Activated CD4-positive, alpha-beta T cell treated with anti-CD3 and anti-CD28 coated beads for 36 hours (primary cell): ENCODE measurements at regions not wholly inside any gene's neighbourhood (a gene's known extent, or its start where the extent isn't known, plus 50 kb on each side); places are given as distances from the start of the nearest gene placed in this dataset.
A peak's percentile ranks its signal among the peaks of the same experiment; 100 is the strongest.
"Not testable (repeated sequence)": the region's sequence is repeated elsewhere in the genome, so short reads cannot be mapped to it uniquely, and the experiment has no call there.

ENCODE experiments used
- ATAC-seq: fragments of 200-7000 bp; cut with Tn5 transposase; one replicate; pipeline ENCODE4 v1.10.0; 2021; ENCODE audit warnings: mild to moderate bottlenecking, moderate library complexity
- CTCF ChIA-PET: fragments of 350-600 bp; sonication (Branson Sonifier 250); formaldehyde crosslinking; loops from one replicate; lab custom pipeline; 2021; ENCODE audit warnings: antibody characterized with exemption; lab: Charles Lee
- POLR2A ChIA-PET: fragments of 350-600 bp; sonication (Branson Sonifier 250); formaldehyde crosslinking; loops from one replicate; lab custom pipeline; 2021; ENCODE audit warnings: antibody characterized with exemption, inconsistent platforms; lab: Charles Lee
- DNase-seq: peaks from one replicate; pipeline ENCODE4 v3.0.0-alpha.2; 2020
- H3K27ac Mint-ChIP-seq: one replicate; pipeline ENCODE4 v1.8.0; 2021; ENCODE audit warnings: mixed read lengths
- H3K27me3 Mint-ChIP-seq: one replicate; pipeline ENCODE4 v1.8.0; 2021; ENCODE audit warnings: mixed read lengths
- H3K36me3 Mint-ChIP-seq: one replicate; pipeline ENCODE4 v1.8.0; 2021; ENCODE audit warnings: low read depth, mixed read lengths
- H3K4me1 Mint-ChIP-seq: one replicate; pipeline ENCODE4 v1.8.0; 2021; ENCODE audit warnings: mixed read lengths
- H3K4me3 Mint-ChIP-seq: one replicate; pipeline ENCODE4 v1.8.0; 2021; ENCODE audit warnings: mild to moderate bottlenecking, moderate library complexity, mixed read lengths
- H3K9me3 Mint-ChIP-seq: one replicate; pipeline ENCODE4 v1.8.0; 2021; ENCODE audit warnings: low read depth, mixed read lengths
- intact Hi-C, 2 experiments: fragments of 100-400 bp; cut with DNase I in 1 of 2; cut with micrococcal nuclease in 1 of 2; formaldehyde crosslinking; loops; one replicate each; pipeline versions ENCODE4 v1.14.2 to v1.15.1; 2022 to 2024; cut with DNase I, micrococcal nuclease

DNA sequence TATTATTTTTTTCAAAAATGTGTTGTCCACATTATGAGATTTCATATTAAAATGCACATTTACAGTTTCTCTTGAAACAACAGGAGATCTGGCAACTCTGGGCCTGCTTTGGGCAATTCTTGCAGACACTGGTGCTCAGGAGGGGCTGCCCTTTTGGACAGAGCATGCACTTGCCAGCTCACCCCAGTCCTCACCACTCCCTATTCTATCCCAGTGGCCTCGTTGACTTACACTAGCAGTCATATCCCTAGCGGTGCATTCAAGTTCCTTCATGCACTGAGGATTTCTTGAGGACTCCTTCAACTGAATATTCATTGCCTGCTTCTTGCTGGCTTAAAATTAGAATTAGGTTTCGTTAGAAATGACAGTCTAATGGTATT, 87.9 kb upstream of the FHL2 start:
- intact Hi-C loops = no loop called here
- H3K4me1 Mint-ChIP-seq = no peaks in the 10 kb centered on the region
- H3K27ac Mint-ChIP-seq = no peak overlapping the region
- POLR2A ChIA-PET = no interaction called here
- H3K4me3 Mint-ChIP-seq = no peak overlapping the region
- no peaks in the 10 kb centered on the region for H3K36me3 Mint-ChIP-seq
- DNase-seq = no peak
- ATAC-seq = no peak
- no peaks in the 10 kb centered on the region for H3K9me3 Mint-ChIP-seq
- no peaks in the 10 kb centered on the region for H3K27me3 Mint-ChIP-seq
- CTCF ChIA-PET = no interaction called here

DNA sequence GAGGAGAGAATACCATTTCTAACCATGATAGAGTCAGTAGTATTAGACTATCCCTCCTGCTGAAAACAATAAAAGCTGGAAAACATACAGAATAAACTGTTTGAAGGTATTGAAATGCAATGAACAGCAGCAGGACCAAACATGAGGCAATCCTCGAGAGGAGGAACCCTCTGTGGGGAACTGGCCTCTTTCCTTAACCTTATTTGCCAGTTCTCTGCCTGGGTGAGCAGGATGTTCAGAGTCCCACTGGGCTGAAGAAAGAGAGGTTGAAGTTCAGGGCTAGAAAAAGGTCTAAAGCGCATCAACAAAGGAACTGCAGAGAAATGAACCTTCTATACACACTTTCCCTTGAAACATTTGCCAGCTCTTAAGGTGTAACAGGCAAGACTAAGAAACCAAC, 79.8 kb upstream of the FHL2 start:
- Mint-ChIP-seq H3K4me1 (no peaks in the 10 kb centered on the region), H3K36me3 (no peaks in the 10 kb centered on the region), H3K9me3 (no peaks in the 10 kb centered on the region), H3K27me3 (peaks cover 9% of the 10 kb centered on the region), H3K27ac (no peak overlapping the region), H3K4me3 (no peak overlapping the region)
- no peak for DNase-seq
- CTCF ChIA-PET = no interaction called here
- POLR2A ChIA-PET = no interaction called here
- no peak for ATAC-seq
- intact Hi-C loops = no loop called here

DNA sequence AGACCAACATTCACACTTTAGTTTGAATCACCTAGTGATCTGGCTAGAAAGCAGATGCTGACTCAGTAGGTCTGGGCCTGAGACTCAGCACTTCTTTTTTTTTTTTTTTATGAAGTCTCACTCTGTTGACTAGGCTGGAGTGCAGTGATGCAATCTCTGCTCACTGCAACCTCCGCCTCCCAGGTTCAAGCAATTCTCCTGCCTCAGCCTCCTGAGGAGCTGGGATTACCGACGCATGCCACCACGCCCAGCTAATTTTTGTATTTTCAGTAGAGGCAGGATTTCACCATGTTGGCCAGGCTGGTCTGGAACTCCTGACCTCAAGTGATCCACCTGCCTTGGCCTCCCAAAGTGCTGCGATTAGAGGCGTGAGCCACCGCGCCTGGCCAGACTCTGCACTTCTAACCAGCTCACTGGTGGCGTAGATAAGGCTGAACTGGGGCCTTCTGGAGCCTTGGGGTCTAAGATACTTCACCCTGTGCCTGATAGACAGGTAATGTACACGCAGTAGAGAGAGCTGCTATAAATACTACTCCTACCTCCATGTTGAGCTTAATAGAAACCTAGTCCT, 78.3 kb upstream of the FHL2 start:
- H3K27me3 Mint-ChIP-seq, CTCF ChIA-PET, H3K9me3 Mint-ChIP-seq, intact Hi-C loops, ATAC-seq, H3K4me3 Mint-ChIP-seq, POLR2A ChIA-PET, DNase-seq, H3K4me1 Mint-ChIP-seq, H3K36me3 Mint-ChIP-seq, H3K27ac Mint-ChIP-seq: not testable (repeated sequence)

GRCh38 chr2:105473011-105473410, 74.2 kb upstream of the FHL2 start:
- Mint-ChIP-seq H3K27me3 (peaks cover 2% of the 10 kb centered on the region), H3K36me3 (no peaks in the 10 kb centered on the region), H3K9me3 (no peaks in the 10 kb centered on the region), H3K4me1 (peaks cover 9% of the 10 kb centered on the region), H3K27ac (no peak overlapping the region), H3K4me3 (no peak overlapping the region)
- intact Hi-C loops = no loop called here
- ATAC-seq (no peak), DNase-seq (no peak)
- ChIA-PET POLR2A (no interaction called here), CTCF (no interaction called here)

DNA sequence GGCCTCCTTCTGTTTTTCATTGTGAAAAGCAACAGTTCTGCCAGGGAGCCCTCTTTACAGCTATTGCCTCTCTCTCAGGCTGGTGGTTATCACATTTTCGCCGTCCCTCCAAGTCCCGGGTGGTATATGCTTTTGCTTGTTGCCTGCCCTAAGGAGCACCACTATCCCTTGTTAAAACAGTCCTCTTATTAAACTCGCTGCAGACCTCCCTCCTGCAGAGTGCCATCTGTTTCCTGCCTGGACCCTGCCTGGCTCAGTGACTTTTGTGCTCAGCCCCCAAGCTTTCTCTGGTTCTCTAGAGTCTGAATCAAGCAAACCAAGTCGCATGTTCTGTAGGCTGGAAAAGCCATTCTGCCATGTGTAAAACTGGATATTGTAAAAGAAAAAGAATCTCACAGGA, 72.1 kb upstream of the FHL2 start:
- Mint-ChIP-seq H3K27me3 (no peaks in the 10 kb centered on the region), H3K4me1 (peaks cover 17% of the 10 kb centered on the region), H3K36me3 (no peaks in the 10 kb centered on the region), H3K9me3 (no peaks in the 10 kb centered on the region), H3K27ac (no peak overlapping the region), H3K4me3 (no peak overlapping the region)
- DNase-seq (no peak), ATAC-seq (no peak)
- intact Hi-C loops = no loop called here
- ChIA-PET POLR2A (no interaction called here), CTCF (interaction anchor here (0.7 to 1.0 kb wide), 3 partner anchors 34 to 1112 kb away, joined by 3 read pairs; no protein-coding TSS in a partner anchor)

DNA sequence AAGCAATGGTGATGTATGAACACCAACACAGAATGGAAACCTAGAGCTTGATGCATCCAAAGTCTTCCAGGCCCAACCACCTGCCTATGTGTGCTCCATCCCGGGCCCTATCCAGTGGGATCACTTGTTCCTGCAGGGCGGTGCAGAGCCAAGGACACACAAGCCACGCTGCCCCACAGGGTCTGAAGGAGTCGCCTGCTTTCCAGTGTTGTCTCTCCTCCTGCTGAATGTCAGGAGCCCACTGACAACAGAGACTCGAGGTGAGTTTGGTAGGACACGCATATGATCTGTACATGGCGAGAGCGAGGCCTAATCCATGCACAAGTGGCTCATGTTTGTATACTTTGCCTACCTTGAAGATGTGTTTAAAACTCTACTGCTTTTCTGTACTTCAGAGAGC, 70.9 kb upstream of the FHL2 start:
- Mint-ChIP-seq H3K36me3 (no peaks in the 10 kb centered on the region), H3K4me1 (peaks cover 17% of the 10 kb centered on the region), H3K4me3 (no peak overlapping the region), H3K27me3 (no peaks in the 10 kb centered on the region), H3K27ac (no peak overlapping the region), H3K9me3 (no peaks in the 10 kb centered on the region)
- ATAC-seq = no peak
- intact Hi-C loops = loop anchor here in 1 of 2 experiments (5.0 kb wide), 1 partner anchor 72 kb away; the partner anchor contains the start of gene FHL2
- DNase-seq = no peak
- POLR2A ChIA-PET = no interaction called here
- CTCF ChIA-PET = interaction anchor here (1.0 kb wide), 1 partner anchor 74 kb away, joined by 3 read pairs; no protein-coding TSS in a partner anchor

GRCh38 chr2:105468582-105469042, 69.8 kb upstream of the FHL2 start:
- peak overlapping the region; percentile 79 for H3K27ac Mint-ChIP-seq
- ChIA-PET POLR2A (no interaction called here), CTCF (interaction anchor here (1.0 kb wide), 1 partner anchor 73 kb away, joined by 3 read pairs; no protein-coding TSS in a partner anchor)
- ATAC-seq (peak; percentile 57), DNase-seq (no peak)
- no peaks in the 10 kb centered on the region for H3K27me3 Mint-ChIP-seq
- intact Hi-C loops = loop anchor here in 1 of 2 experiments (5.0 kb wide), 1 partner anchor 71 kb away; the partner anchor contains the start of gene FHL2
- H3K4me1 Mint-ChIP-seq = peaks cover 17% of the 10 kb centered on the region
- H3K4me3 Mint-ChIP-seq = peak overlapping the region; percentile 2
- H3K36me3 Mint-ChIP-seq = no peaks in the 10 kb centered on the region
- no peaks in the 10 kb centered on the region for H3K9me3 Mint-ChIP-seq

DNA sequence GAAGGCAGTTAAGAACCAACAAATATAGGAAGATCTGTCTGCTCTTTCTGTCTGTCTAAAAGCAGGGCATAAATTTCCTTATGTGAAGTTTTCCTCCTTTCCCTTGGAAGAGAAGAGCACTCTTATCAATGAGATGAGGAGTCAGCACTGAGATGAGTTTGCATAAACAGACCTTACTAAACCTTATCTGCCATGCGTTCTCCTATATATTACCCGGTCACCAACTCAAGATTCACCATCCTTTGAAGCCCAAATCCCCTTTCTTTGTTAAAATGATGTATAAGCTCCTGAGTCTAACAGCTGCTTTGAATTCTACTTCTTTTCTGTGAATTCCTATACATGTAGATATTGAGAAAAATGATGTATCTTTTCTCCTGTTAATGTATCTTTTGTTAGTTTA, 65.5 kb upstream of the FHL2 start:
- Mint-ChIP-seq H3K4me3 (no peak overlapping the region), H3K27ac (no peak overlapping the region), H3K27me3 (no peaks in the 10 kb centered on the region), H3K36me3 (no peaks in the 10 kb centered on the region), H3K4me1 (peaks cover 17% of the 10 kb centered on the region), H3K9me3 (no peaks in the 10 kb centered on the region)
- ATAC-seq (no peak), DNase-seq (no peak)
- POLR2A ChIA-PET = no interaction called here
- CTCF ChIA-PET = no interaction called here
- intact Hi-C loops = no loop called here

DNA sequence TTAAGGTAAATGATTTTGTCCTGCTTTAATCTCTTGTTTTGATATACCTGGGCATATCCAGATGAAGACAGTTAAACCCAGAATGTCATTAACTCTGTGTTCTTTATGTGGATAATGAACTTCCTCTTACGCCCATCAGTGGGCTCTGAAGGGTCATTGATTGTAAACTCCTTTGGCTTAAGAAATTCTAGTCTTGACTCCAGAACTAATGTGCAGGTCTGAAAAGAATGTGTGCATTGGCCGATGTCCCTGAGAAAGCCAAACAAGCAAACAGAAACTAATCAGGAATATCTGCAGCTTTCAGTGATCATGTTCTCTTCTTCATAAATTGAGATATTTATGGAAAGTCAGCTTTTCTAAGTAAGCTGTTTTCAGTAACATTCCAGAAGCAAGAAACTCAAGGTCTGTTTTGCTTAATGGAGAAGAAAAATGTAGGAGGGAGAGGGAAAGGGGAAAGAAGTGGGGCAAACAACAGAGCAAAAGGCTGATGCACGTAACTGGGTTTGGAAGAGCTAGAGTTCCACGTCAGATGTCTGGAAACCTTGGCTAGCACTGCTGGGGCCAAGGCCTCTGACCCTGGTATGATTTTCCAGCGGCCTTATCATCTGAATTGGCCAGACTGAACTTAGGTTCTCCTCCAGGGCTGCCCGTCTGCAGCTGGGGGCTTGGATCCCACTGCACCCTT, 61.3 kb upstream of the FHL2 start:
- Mint-ChIP-seq H3K27ac (no peak overlapping the region), H3K4me1 (peaks cover under 1% of the 10 kb centered on the region), H3K27me3 (no peaks in the 10 kb centered on the region), H3K36me3 (no peaks in the 10 kb centered on the region), H3K9me3 (no peaks in the 10 kb centered on the region), H3K4me3 (no peak overlapping the region)
- ChIA-PET POLR2A (no interaction called here), CTCF (interaction anchor here (0.7 to 2.0 kb wide), 2 partner anchors 10 to 68 kb away, joined by 3 to 5 read pairs; no protein-coding TSS in a partner anchor)
- ATAC-seq (no peak), DNase-seq (no peak)
- intact Hi-C loops = no loop called here

DNA sequence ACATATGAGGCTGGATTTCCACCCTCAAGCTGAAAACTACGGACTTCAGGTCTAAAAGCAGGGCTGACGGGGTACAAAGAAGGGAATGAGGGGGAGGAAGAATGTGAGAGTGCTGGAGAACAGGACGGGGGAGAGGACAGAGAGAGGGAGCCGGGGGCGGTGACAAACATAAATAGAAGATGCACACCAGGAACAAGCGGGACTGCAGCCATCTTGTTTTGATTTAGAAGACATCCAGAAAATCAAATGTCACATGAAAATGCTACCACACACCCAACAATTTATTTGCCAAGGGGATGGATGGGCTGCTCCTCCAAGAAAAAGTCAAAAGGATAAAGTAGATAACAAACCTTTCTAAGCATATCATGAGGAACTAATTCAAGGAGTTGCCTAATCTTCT, 59.2 kb upstream of the FHL2 start:
- ChIA-PET POLR2A (no interaction called here), CTCF (no interaction called here)
- peaks cover 4% of the 10 kb centered on the region for H3K4me1 Mint-ChIP-seq
- intact Hi-C loops = no loop called here
- no peak overlapping the region for H3K27ac Mint-ChIP-seq
- ATAC-seq = no peak
- no peak overlapping the region for H3K4me3 Mint-ChIP-seq
- no peaks in the 10 kb centered on the region for H3K27me3 Mint-ChIP-seq
- no peaks in the 10 kb centered on the region for H3K36me3 Mint-ChIP-seq
- no peak for DNase-seq
- H3K9me3 Mint-ChIP-seq = no peaks in the 10 kb centered on the region

DNA sequence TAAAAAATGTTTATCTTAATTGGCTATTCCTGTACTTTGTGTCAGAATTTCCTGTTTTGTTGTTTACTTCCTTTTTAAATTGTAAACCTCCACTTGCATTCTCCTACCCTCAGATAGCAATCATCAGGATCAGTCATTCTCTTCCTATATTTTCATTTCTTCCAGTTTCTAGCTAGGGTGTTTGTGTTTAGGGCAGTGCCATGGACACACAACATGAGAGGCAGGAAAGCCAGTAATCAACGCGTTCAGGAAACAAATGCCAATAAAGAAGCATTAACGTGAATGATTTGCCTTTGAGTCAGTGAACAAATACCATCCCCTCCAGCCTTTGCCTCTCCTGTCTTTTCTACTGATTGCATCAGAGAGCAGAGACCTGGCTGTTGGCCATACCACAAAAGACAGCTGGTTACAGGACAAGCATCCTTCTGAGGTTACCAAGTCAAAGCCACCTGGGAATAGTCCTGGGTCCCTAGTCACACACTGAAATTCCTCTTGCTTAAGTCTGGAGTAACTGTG, 56.7 kb upstream of the FHL2 start:
- POLR2A ChIA-PET = no interaction called here
- ATAC-seq = no peak
- no peaks in the 10 kb centered on the region for H3K9me3 Mint-ChIP-seq
- CTCF ChIA-PET = interaction anchor here (0.7 to 1.6 kb wide), 3 partner anchors 66 to 609 kb away, joined by 3 to 4 read pairs (median 3); no protein-coding TSS in a partner anchor
- peaks cover 4% of the 10 kb centered on the region for H3K4me1 Mint-ChIP-seq
- H3K27ac Mint-ChIP-seq = no peak overlapping the region
- H3K27me3 Mint-ChIP-seq = peaks cover 3% of the 10 kb centered on the region
- intact Hi-C loops = no loop called here
- H3K36me3 Mint-ChIP-seq = no peaks in the 10 kb centered on the region
- no peak for DNase-seq
- no peak overlapping the region for H3K4me3 Mint-ChIP-seq
